ENCODE measurements at regions not wholly inside any gene's neighbourhood (a gene's known extent, or its start where the extent isn't known, plus 50 kb on each side); places are given as distances from the start of the nearest gene placed in this dataset.

- no peak for TF ChIP-seq ZNF609 (CRISPR knock-in tag; IDR thresholded peaks at IDR 0.05; ENCODE audit: borderline replicate concordance)
Measured at GRCh38 chr20:12406978-12407377, 489.3 kb downstream of the BTBD3 start (continued).

- no TSS peak for BruUV-seq (replicated peaks)
Measured at GRCh38 chr20:12409501-12409900, 491.8 kb downstream of the BTBD3 start.

More at GRCh38 chr20:12409501-12409900, 491.8 kb downstream of the BTBD3 start:
- Histone ChIP-seq H3K36me3 (ENCODE audit: control insufficient read depth, insufficient read depth, low read length) (no peaks in the 10 kb centered on the region), H3K4me1 (replicated peaks in 1 of 2; ENCODE audit: control insufficient read depth in 2 of 2, insufficient read depth in 2 of 2, low read length in 2 of 2) (no peaks in the 10 kb centered on the region), H3K79me2 (ENCODE audit: control insufficient read depth, insufficient read depth, low read length) (no peaks in the 10 kb centered on the region), H3K4me2 (ENCODE audit: insufficient read depth, low read length) (no peak overlapping the region), H3K4me3 (no peak overlapping the region), H3K9me1 (ENCODE audit: control insufficient read depth, insufficient read depth, low read length) (no peaks in the 10 kb centered on the region), H3K9ac (ENCODE audit: insufficient read depth in 1 of 2, low read depth in 2 of 2, low read length in 2 of 2) (no peak overlapping the region), H3K27ac (ENCODE audit: extremely low read depth, low read depth, low read length) (no peak overlapping the region), H3K9me3 (replicated peaks; ENCODE audit: control insufficient read depth, insufficient read depth, low read depth, low read length) (no peaks in the 10 kb centered on the region), H2AFZ (ENCODE audit: low read depth, low read length) (no peak overlapping the region), H3K27me3 (ENCODE audit: control insufficient read depth in 2 of 2, insufficient read depth in 2 of 2, low read length in 2 of 2) (no peaks in the 10 kb centered on the region), H4K20me1 (replicated peaks; ENCODE audit: control insufficient read depth, insufficient read depth, low read length) (no peaks in the 10 kb centered on the region)
- in situ Hi-C loops (cut with MboI), result no loop called here
- TF ChIP-seq KAT7 (CRISPR knock-in tag; IDR thresholded peaks at IDR 0.05; ENCODE audit: borderline replicate concordance) (no peak), CAMTA2 (CRISPR knock-in tag; conservative IDR thresholded peaks at IDR 0.05) (no peak), HLTF (IDR thresholded peaks at IDR 0.05) (no peak), FOXJ2 (tag; IDR thresholded peaks at IDR 0.05) (no peak), SMARCA4 (IDR thresholded peaks at IDR 0.05) (no peak), CLOCK (CRISPR knock-in tag; IDR thresholded peaks at IDR 0.05; ENCODE audit: borderline replicate concordance) (no peak), ZNF766 (CRISPR knock-in tag; conservative IDR thresholded peaks at IDR 0.05) (no peak), ZBED1 (IDR thresholded peaks at IDR 0.05) (no peak), ZNF280A (IDR thresholded peaks at IDR 0.05; ENCODE audit: low read depth, partially characterized antibody) (no peak), SIN3A (IDR thresholded peaks at IDR 0.05; ENCODE audit: borderline replicate concordance in 2 of 2, control insufficient read depth in 1 of 2, low read depth in 2 of 2, low read length in 2 of 2) (no peak)
- WGBS (ENCODE audit: insufficient coverage, low coverage, missing lambda C conversion rate), result 0% methylated on average over 3 of the region's 3 CpGs
- DNase-seq (ENCODE audit: extremely low read depth in 1 of 4, low spot score in 3 of 4) (no peak), FAIRE-seq (no peak), ATAC-seq (no peak)
- POLR2A ChIA-PET, result no interaction called here
- CTCF ChIA-PET (ENCODE audit: low intra/inter-chr PET ratio), result no interaction called here
- intact Hi-C loops (cut with micrococcal nuclease), result no loop called here
